Hindlimb muscle (tissue), 1 donor: ENCODE measurements at regions not wholly inside any gene's neighbourhood (a gene's known extent, or its start where the extent isn't known, plus 50 kb on each side); places are given as distances from the start of the nearest gene placed in this dataset.

Source experiments
- DNase-seq: peaks from one replicate; pipeline ENCODE4 v3.0.0-alpha.2; 2013

DNA sequence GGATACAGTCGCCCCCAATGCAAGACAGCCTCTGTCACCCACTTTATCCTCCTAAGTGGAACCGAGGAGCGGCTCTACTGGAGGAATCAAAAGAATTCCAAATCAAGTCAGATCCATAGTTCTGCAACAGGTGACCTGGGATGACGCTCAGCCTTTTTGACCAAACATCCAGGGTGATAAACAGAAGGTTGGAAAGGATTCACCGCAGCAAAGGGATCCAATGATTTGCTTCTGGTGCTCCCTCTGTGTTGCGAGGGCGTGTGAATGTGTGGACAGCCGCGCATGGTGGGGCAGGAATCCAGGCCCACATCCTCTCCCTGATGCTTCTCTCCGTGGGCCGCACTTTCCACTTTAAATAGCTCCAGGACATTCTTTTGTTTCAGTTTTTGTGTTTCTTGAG, 116.8 kb upstream of the CDH4 start:
- no peak for DNase-seq

DNA sequence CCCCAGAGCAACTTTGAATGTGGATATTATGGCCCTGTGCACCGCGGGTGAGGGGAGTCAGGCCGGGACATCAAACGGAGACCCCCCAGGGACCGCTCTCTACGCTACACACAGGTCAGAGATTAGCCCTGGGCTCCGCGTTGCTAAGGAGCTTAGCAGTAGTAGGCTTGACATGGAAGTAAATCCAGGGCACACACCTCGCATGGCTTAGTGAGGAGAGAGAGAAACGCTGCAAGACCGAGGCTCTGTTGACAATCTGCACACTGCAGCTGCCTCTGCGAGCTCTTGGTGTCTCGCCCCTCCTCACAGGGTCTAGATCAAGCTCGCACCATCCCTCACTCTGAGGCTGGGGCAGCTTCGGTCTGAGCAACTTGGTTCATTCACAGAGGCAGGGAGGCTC, 116.1 kb upstream of the CDH4 start:
- no peak for DNase-seq

DNA sequence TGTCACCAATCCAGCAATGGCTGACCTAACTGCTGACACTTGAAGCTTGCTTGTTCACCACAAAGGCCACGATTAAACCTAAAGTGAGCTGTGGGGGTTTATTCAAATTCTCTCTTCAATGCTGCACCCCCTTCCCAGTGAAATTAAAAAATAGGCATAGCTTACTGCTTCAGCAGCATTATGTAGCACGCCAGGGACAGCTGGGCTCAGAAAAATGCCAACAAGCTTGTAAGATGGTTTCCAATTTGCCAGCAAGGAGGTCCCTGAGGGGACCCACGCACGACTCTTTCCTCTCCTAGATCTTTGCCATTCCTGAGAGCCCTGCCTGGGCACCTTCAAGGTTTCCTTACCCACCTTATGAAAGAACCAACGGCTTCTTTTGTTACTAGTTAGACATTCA, 113.5 kb upstream of the CDH4 start:
- no peak for DNase-seq

DNA sequence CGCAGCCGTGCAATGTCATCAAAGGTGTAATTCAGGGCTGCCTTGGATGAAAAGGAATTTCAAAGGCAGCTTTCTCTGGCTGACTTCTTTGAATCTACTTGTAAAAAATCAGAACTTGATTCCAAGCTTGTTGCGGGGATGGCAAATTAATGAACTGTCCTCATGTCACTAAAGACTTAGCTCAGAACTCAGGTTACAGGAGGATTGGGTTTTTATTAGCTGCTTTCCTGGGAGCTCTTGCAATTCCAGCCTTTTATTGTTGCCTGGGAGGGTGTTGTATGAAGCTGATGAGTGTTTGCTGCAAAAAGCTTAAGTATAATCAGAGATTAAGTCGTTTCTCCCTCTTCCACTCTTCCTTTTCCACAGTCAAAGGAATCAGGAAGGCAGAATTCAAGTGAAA, 113.0 kb upstream of the CDH4 start:
- no peak for DNase-seq

GRCh38 chr20:61140576-61140975, 111.5 kb upstream of the CDH4 start:
- DNase-seq: no peak

DNA sequence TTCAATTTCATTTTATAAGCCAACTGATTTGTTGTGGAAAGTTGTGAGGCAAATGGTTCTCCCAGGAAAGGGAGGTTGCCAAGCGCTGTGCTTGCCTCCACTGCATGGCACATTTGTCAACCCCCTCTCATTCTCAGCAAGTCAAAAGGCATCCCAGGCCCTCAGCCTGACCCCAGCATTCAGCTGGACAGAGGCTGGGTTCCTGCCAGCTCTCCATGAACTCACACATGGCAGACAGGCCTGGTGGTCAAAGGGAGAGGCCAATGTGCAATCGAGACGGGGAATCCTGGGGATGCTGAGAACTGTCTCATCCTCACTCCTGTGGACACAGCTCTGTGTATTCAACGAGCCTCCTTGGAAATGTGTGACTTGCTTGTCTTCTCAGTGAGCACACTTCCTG, 106.0 kb upstream of the CDH4 start:
- DNase-seq: no peak

- no peak for DNase-seq
These were observed 102.4 kb upstream of the CDH4 start for GRCh38 chr20:61149636-61150035.

- no peak for DNase-seq
These were observed 94.8 kb upstream of the CDH4 start for GRCh38 chr20:61157301-61157700.

GRCh38 chr20:61159957-61160686, 91.9 kb upstream of the CDH4 start:
- DNase-seq: no peak

DNA sequence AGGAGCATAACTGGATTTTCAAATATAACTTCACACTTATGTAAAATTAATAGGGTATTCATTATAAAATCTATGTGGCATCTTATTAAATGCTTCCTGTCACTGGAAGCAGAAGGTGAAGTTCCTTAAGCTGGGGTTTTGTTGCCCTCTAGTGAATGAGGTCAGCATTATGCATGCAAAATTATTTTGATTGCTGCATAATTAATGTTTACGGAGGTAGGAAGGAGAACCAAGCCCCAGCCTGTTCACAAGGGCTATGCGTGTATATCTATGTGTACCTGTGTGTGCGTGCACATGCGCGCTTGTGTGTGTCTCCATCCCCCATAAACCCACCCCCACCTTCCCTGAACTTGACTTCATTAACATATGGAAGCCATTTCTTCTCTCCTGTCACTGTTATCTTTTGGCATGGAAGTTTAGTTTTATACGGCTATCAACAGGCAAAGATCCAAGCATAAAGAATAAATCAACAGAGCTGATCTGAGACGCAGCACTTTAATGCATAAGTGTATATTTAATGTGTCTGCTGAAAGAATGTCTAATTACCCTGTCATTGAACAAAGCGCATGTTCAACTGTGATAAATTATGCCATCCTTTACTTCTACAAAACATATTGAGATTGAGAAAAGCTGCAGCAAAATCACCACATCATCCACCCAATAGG, 90.2 kb upstream of the CDH4 start:
- DNase-seq: no peak

- no peak for DNase-seq
These were observed 89.6 kb upstream of the CDH4 start for GRCh38 chr20:61162451-61162850.

DNA sequence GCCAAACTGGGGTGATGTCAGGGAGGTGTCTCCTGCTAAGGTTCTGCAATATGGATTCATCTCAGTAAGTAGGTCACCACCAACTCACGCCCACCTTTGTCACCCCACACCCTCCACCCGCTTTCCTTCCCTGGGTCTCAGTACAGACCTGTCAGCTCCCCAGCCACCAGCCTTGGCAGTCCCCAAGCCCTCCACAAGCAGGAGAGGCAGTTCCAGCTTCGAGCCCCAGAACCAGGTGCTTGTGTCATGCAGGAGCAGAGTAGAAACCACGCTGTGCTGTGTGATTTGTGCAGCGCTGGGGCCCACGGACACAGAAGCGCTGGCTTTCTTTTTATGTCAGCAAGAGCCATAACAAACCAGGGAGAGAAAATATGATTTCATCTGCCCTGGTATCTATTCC, 89.0 kb upstream of the CDH4 start:
- no peak for DNase-seq

- no peak for DNase-seq
These were observed 85.7 kb upstream of the CDH4 start for GRCh38 chr20:61166324-61166723.

DNA sequence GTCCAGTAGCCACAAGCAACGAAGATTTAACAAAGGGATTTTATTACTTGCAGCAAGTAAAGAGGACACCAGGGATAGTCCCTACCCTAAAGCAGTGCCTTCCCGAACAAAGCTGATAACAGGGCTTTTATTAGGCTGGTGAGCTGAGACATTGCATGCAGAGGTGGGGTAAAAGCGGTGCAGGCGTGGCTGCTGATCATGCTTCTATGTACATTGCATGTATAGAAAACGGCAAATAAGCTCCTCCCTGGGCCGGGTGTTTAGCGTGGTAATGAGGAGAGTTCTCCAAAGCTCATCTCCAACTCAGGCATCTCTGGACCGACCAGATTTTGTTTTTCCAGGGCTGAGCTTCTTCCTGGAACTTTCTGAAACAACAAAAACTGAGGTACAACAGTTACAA, 83.5 kb upstream of the CDH4 start:
- DNase-seq: no peak

GRCh38 chr20:61169874-61170273, 82.2 kb upstream of the CDH4 start:
- no peak for DNase-seq

DNA sequence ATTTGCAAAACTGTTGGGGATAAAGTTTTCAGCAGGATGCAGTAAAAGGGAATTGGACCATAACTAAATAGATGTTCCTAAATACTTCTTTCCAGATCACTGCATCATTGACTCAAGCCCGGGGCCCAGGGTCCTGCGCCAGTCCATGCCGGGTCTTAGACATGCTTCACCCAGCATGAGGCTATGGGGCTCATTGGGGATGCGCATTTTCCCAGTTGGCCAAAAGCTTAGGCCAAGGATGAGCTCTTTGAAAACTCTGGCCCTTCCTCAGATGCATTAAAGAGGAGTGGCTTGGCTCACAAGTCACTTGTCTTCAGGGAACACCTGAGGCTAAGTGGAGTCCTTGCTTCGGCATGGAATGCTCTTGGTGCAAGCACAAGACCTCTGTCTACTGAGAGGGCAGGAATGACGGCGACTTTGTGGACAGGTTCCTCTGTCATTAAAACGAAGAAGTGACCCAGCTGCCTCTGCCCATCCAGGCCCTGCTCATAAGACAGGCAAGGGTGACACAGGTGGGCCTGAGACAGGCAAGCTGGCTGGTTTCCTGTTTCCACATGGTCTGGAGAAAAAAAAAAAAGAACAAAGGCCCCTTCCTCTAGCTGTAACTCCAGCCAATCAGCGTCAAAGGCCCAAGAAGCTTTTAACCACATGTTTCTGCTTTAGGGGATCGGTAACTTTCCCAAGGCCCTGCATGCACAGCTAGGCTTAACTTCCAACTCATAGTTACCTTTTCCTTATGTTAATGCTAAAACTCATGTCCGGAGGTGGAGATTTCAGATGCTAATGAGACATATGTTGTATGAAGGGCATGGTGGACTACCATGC, 81.4 kb upstream of the CDH4 start:
- no peak for DNase-seq

GRCh38 chr20:61173267-61173666, 78.8 kb upstream of the CDH4 start:
- no peak for DNase-seq

- no peak for DNase-seq
These were observed 77.9 kb upstream of the CDH4 start for GRCh38 chr20:61173961-61174725.

- no peak for DNase-seq
These were observed 75.2 kb upstream of the CDH4 start for GRCh38 chr20:61176874-61177273.

GRCh38 chr20:61178551-61179071, 73.5 kb upstream of the CDH4 start:
- DNase-seq: no peak

- no peak for DNase-seq
These were observed 67.9 kb upstream of the CDH4 start for GRCh38 chr20:61184194-61184593.

DNA sequence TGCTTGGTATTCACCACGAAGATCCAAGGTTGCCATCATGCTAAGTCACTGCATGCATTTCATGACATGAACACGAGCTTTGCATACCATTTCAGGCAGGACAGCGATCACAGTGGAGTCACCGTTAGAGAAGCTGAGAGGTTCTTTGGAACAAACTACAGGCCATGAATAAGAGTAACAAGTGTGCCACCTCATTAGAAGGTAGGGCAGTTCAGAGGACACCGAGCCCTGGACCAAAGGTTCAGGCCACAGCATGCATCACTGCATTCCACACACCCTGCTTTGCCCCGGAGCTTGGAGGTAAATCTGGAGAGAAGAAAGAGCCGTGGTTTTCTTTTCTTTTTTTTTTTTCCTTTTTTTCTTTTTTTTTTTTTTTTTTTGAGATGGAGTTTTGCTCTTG, 66.9 kb upstream of the CDH4 start:
- DNase-seq: no peak
